GM23338 (cell line): ENCODE measurements at regions not wholly inside any gene's neighbourhood (a gene's known extent, or its start where the extent isn't known, plus 50 kb on each side); places are given as distances from the start of the nearest gene placed in this dataset.

Experiments used
- ATAC-seq: fragments of 200-7000 bp; cut with Tn5 transposase; 3 replicates; pipeline ENCODE4 v1.9.1; 2020
- DNase-seq: peaks from one replicate; pipeline ENCODE4 v3.0.0-alpha.2; 2015; ENCODE audit warnings: low spot score
- H2AFZ ChIP-seq: fragments of 200-600 bp; sonication (generic); 2 replicates; pipeline ENCODE4 v1.8.0; 2016; ENCODE audit warnings: antibody characterized with exemption, mild to moderate bottlenecking, moderate library complexity
- H3F3A ChIP-seq: fragments of 200-600 bp; sonication (generic); replicated peaks from 2 replicates; pipeline ENCODE4 v1.8.0; 2017; ENCODE audit warnings: antibody characterized with exemption, mixed run types, low read depth
- H3K27ac ChIP-seq: fragments of 200-600 bp; sonication (generic); 2 replicates; pipeline ENCODE4 v1.6.1; 2016; ENCODE audit warnings: low read depth
- H3K27me3 ChIP-seq: fragments of 200-600 bp; sonication (generic); 2 replicates; pipeline ENCODE4 v1.8.0; 2016; ENCODE audit warnings: mild to moderate bottlenecking, mixed run types, moderate library complexity; ENCODE audit not compliant: insufficient read depth
- H3K36me3 ChIP-seq: fragments of 200-600 bp; sonication (generic); 2 replicates; pipeline ENCODE4 v1.8.0; 2016; ENCODE audit warnings: mild to moderate bottlenecking; ENCODE audit not compliant: insufficient read depth
- H3K4me1 ChIP-seq: fragments of 200-600 bp; sonication (generic); 2 replicates; pipeline ENCODE4 v1.8.0; 2016; ENCODE audit warnings: mild to moderate bottlenecking, moderate library complexity; ENCODE audit not compliant: insufficient read depth
- H3K4me2 ChIP-seq: fragments of 200-600 bp; sonication (generic); 2 replicates; pipeline ENCODE4 v1.7.1; 2017; ENCODE audit warnings: mixed run types
- H3K4me3 ChIP-seq: fragments of 200-600 bp; sonication (generic); 2 replicates; pipeline ENCODE4 v1.6.1; 2016; ENCODE audit warnings: mixed run types
- H3K79me2 ChIP-seq: fragments of 200-600 bp; sonication (generic); replicated peaks from 2 replicates; pipeline ENCODE4 v1.8.0; 2017; ENCODE audit warnings: mild to moderate bottlenecking; ENCODE audit not compliant: insufficient read depth
- H3K9me2 ChIP-seq: fragments of 200-600 bp; sonication (generic); 2 replicates; pipeline ENCODE4 v1.8.0; 2017; ENCODE audit not compliant: insufficient read depth
- H4K20me1 ChIP-seq: fragments of 200-600 bp; sonication (generic); replicated peaks from 2 replicates; pipeline ENCODE4 v1.8.0; 2017; ENCODE audit warnings: mild to moderate bottlenecking; ENCODE audit not compliant: insufficient read depth
- H3K27ac Mint-ChIP-seq: 2 replicates; pipeline ENCODE4 v1.8.0; 2020; ENCODE audit warnings: inconsistent platforms, mild to moderate bottlenecking, moderate library complexity, mixed read lengths
- H3K27me3 Mint-ChIP-seq: 3 replicates; pipeline ENCODE4 v1.8.0; 2022; ENCODE audit warnings: low read depth, mild to moderate bottlenecking, moderate library complexity, mixed read lengths, inconsistent platforms; ENCODE audit not compliant: insufficient read depth, poor library complexity
- H3K36me3 Mint-ChIP-seq: 3 replicates; pipeline ENCODE4 v1.8.0; 2021; ENCODE audit warnings: low read depth, mild to moderate bottlenecking, inconsistent platforms, moderate library complexity, mixed read lengths
- H3K4me1 Mint-ChIP-seq: 3 replicates; pipeline ENCODE4 v1.8.0; 2020; ENCODE audit warnings: mild to moderate bottlenecking, inconsistent platforms, mixed read lengths
- H3K4me3 Mint-ChIP-seq: 3 replicates; pipeline ENCODE4 v1.8.0; 2021; ENCODE audit warnings: moderate library complexity, mild to moderate bottlenecking, inconsistent platforms, mixed read lengths
- H3K9me3 Mint-ChIP-seq: 3 replicates; pipeline ENCODE4 v1.8.0; 2020; ENCODE audit warnings: moderate library complexity, mild to moderate bottlenecking, inconsistent platforms, mixed read lengths
- CREB1 ChIP-seq: fragments of 250-450 bp; sonication (Bioruptor Pico); IDR thresholded peaks from 2 replicates; pipeline ENCODE4 v1.5.0; 2020; ENCODE audit warnings: low read depth, mild to moderate bottlenecking, moderate library complexity
- ETS1 ChIP-seq: IDR thresholded peaks from 2 replicates; pipeline ENCODE4 v1.6.1; 2016; ENCODE audit warnings: antibody characterized with exemption
- EZH2 ChIP-seq: fragments of 200-600 bp; sonication (generic); IDR thresholded peaks from one replicate; pipeline ENCODE4 v1.8.0; 2017; ENCODE audit warnings: antibody characterized with exemption, mild to moderate bottlenecking, low read depth; ENCODE audit not compliant: unreplicated experiment
- EZH2phosphoT487 ChIP-seq: fragments of 200-600 bp; sonication (generic); IDR thresholded peaks from one replicate; pipeline ENCODE4 v1.8.1; 2018; ENCODE audit warnings: antibody characterized with exemption; ENCODE audit not compliant: unreplicated experiment
- JUNB ChIP-seq: IDR thresholded peaks from one replicate; pipeline ENCODE4 v1.6.1; 2016; ENCODE audit warnings: antibody characterized with exemption; ENCODE audit not compliant: unreplicated experiment
- NANOG ChIP-seq: IDR thresholded peaks from 2 replicates; pipeline ENCODE4 v1.6.1; 2016; ENCODE audit warnings: antibody characterized with exemption, borderline replicate concordance
- POLR2AphosphoS5 ChIP-seq: IDR thresholded peaks from 2 replicates; pipeline ENCODE4 v1.6.1; 2016; ENCODE audit warnings: antibody characterized with exemption, low read depth
- REST ChIP-seq: IDR thresholded peaks from one replicate; pipeline ENCODE4 v1.6.1; 2018; ENCODE audit warnings: antibody characterized with exemption; ENCODE audit not compliant: unreplicated experiment
- STAT1 ChIP-seq: IDR thresholded peaks from one replicate; pipeline ENCODE4 v1.6.1; 2016; ENCODE audit warnings: antibody characterized with exemption; ENCODE audit not compliant: unreplicated experiment
- ZNF114 ChIP-seq: fragments of 250-450 bp; sonication (Bioruptor Pico); IDR thresholded peaks from 2 replicates; pipeline ENCODE4 v1.5.0; 2020; ENCODE audit warnings: mild to moderate bottlenecking, moderate library complexity
- ZNF331 ChIP-seq: fragments of 250-450 bp; sonication (Bioruptor Pico); IDR thresholded peaks from 2 replicates; pipeline ENCODE4 v1.5.0; 2020; ENCODE audit warnings: low read depth, mild to moderate bottlenecking, moderate library complexity
- TF ChIP-seq, protein P1 (sequence below), 2 experiments: fragments of 200-600 bp in 1 of 2; sonication (generic) in 1 of 2; conservative IDR thresholded peaks; 2 replicates each; pipeline versions ENCODE4 v1.5.1 to v1.6.1; 2016 to 2017; ENCODE audit warnings: antibody characterized with exemption in 2 of 2, low read depth in 2 of 2, mild to moderate bottlenecking in 2 of 2, moderate library complexity in 1 of 2
- TF ChIP-seq, protein P2 (sequence below): fragments of 250-450 bp; sonication (Bioruptor Pico); IDR thresholded peaks from 2 replicates; pipeline ENCODE4 v1.5.0; 2020; ENCODE audit warnings: mild to moderate bottlenecking, moderate library complexity

- Mint-ChIP-seq H3K4me3 (no peak overlapping the region), H3K27me3 (no peaks in the 10 kb centered on the region), H3K9me3 (no peaks in the 10 kb centered on the region), H3K27ac (no peak overlapping the region; the same call in 1 of the 2 replicates), H3K36me3 (no peaks in the 10 kb centered on the region), H3K4me1 (peaks cover 6% of the 10 kb centered on the region; the same call in 1 of the 3 replicates)
- Histone ChIP-seq H4K20me1 (no peaks in the 10 kb centered on the region), H3K79me2 (no peaks in the 10 kb centered on the region), H3K4me3 (no peak overlapping the region), H3K4me1 (no peaks in the 10 kb centered on the region), H3K27ac (no peak overlapping the region), H3K9me2 (no peaks in the 10 kb centered on the region; the same call in 1 of the 2 replicates), H3K27me3 (no peaks in the 10 kb centered on the region), H2AFZ (no peak overlapping the region), H3F3A (no peaks in the 10 kb centered on the region), H3K4me2 (no peak overlapping the region), H3K36me3 (no peaks in the 10 kb centered on the region)
- no peak for TF ChIP-seq ZNF114 (CRISPR knock-in tag)
- TF ChIP-seq NANOG: no peak
- no peak for TF ChIP-seq ZNF331 (CRISPR knock-in tag)
- TF ChIP-seq CREB1 (CRISPR knock-in tag): no peak
- no peak for TF ChIP-seq POLR2AphosphoS5
- TF ChIP-seq, protein P1, sequence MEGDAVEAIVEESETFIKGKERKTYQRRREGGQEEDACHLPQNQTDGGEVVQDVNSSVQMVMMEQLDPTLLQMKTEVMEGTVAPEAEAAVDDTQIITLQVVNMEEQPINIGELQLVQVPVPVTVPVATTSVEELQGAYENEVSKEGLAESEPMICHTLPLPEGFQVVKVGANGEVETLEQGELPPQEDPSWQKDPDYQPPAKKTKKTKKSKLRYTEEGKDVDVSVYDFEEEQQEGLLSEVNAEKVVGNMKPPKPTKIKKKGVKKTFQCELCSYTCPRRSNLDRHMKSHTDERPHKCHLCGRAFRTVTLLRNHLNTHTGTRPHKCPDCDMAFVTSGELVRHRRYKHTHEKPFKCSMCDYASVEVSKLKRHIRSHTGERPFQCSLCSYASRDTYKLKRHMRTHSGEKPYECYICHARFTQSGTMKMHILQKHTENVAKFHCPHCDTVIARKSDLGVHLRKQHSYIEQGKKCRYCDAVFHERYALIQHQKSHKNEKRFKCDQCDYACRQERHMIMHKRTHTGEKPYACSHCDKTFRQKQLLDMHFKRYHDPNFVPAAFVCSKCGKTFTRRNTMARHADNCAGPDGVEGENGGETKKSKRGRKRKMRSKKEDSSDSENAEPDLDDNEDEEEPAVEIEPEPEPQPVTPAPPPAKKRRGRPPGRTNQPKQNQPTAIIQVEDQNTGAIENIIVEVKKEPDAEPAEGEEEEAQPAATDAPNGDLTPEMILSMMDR (conservative IDR thresholded peaks at IDR 0.05; ENCODE audit: low read depth in 2 of 2): no peak
- TF ChIP-seq, protein P2, sequence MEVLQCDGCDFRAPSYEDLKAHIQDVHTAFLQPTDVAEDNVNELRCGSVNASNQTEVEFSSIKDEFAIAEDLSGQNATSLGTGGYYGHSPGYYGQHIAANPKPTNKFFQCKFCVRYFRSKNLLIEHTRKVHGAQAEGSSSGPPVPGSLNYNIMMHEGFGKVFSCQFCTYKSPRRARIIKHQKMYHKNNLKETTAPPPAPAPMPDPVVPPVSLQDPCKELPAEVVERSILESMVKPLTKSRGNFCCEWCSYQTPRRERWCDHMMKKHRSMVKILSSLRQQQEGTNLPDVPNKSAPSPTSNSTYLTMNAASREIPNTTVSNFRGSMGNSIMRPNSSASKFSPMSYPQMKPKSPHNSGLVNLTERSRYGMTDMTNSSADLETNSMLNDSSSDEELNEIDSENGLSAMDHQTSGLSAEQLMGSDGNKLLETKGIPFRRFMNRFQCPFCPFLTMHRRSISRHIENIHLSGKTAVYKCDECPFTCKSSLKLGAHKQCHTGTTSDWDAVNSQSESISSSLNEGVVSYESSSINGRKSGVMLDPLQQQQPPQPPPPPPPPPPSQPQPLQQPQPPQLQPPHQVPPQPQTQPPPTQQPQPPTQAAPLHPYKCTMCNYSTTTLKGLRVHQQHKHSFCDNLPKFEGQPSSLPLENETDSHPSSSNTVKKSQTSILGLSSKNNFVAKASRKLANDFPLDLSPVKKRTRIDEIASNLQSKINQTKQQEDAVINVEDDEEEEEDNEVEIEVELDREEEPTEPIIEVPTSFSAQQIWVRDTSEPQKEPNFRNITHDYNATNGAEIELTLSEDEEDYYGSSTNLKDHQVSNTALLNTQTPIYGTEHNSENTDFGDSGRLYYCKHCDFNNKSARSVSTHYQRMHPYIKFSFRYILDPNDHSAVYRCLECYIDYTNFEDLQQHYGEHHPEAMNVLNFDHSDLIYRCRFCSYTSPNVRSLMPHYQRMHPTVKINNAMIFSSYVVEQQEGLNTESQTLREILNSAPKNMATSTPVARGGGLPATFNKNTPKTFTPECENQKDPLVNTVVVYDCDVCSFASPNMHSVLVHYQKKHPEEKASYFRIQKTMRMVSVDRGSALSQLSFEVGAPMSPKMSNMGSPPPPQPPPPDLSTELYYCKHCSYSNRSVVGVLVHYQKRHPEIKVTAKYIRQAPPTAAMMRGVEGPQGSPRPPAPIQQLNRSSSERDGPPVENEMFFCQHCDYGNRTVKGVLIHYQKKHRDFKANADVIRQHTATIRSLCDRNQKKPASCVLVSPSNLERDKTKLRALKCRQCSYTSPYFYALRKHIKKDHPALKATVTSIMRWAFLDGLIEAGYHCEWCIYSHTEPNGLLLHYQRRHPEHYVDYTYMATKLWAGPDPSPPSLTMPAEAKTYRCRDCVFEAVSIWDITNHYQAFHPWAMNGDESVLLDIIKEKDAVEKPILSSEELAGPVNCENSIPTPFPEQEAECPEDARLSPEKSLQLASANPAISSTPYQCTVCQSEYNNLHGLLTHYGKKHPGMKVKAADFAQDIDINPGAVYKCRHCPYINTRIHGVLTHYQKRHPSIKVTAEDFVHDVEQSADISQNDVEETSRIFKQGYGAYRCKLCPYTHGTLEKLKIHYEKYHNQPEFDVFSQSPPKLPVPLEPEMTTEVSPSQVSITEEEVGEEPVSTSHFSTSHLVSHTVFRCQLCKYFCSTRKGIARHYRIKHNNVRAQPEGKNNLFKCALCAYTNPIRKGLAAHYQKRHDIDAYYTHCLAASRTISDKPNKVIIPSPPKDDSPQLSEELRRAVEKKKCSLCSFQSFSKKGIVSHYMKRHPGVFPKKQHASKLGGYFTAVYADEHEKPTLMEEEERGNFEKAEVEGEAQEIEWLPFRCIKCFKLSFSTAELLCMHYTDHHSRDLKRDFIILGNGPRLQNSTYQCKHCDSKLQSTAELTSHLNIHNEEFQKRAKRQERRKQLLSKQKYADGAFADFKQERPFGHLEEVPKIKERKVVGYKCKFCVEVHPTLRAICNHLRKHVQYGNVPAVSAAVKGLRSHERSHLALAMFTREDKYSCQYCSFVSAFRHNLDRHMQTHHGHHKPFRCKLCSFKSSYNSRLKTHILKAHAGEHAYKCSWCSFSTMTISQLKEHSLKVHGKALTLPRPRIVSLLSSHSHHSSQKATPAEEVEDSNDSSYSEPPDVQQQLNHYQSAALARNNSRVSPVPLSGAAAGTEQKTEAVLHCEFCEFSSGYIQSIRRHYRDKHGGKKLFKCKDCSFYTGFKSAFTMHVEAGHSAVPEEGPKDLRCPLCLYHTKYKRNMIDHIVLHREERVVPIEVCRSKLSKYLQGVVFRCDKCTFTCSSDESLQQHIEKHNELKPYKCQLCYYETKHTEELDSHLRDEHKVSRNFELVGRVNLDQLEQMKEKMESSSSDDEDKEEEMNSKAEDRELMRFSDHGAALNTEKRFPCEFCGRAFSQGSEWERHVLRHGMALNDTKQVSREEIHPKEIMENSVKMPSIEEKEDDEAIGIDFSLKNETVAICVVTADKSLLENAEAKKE: no peak
- TF ChIP-seq ETS1: no peak
- no peak for TF ChIP-seq JUNB
- TF ChIP-seq EZH2phosphoT487: no peak
- TF ChIP-seq REST: no peak
- no peak for TF ChIP-seq EZH2
- TF ChIP-seq STAT1: no peak
- ATAC-seq (no peak), DNase-seq (no peak)
Measured at GRCh38 chr6:132063204-132063603, 112.0 kb upstream of the CCN2 start.
